NCI-H146 treated with DMSO at 0.1 percent for 48 hours (cell line): ENCODE measurements at regions not wholly inside any gene's neighbourhood (a gene's known extent, or its start where the extent isn't known, plus 50 kb on each side); places are given as distances from the start of the nearest gene placed in this dataset.
"Not testable (repeated sequence)": the region's sequence is repeated elsewhere in the genome, so short reads cannot be mapped to it uniquely, and the experiment has no call there.

Source experiments
- DNase-seq: peaks from one replicate; lab custom pipeline; 2025; ENCODE audit not compliant: unreplicated experiment; lab: John Stamatoyannopoulos, UW

DNA sequence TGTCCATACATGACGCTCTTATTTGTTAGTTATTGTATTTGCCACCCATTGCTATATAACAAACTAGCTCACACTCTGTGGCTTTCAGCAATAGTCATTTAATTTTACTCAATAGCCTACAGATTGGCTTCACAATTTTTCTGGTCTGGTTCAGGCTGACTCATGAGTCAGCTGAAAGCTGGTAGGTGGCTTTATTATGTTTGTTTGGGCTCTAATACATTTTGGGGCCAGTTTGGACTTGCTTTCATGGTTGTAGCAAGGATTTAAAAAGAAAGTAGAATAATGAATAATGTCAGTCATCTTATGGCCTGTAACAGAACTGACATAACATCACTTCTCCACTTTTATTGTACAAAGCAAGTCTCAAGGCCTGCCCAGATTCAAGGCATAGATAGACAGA lies 338.7 kb downstream of the LRRIQ3 start:
- DNase-seq, result no peak

DNA sequence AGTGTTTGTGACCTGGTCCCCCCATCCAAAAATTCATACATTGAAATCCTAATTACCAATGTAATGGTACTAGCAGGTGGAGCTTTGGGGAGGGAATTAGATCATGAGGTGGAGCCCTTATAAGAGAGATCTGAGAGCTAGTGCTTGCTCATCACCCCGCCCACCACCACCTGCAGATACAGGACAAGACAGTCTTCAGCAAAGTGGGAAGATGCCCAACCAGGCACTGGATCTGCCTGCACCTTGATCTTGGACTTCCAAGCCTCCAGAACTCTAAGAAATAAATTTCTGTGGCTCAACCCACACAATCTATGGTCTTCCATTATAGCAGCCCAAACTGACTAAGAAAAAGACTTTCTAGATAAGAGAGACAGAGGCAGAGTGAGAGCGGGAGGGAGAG lies 343.4 kb downstream of the LRRIQ3 start:
- DNase-seq, result no peak

DNA sequence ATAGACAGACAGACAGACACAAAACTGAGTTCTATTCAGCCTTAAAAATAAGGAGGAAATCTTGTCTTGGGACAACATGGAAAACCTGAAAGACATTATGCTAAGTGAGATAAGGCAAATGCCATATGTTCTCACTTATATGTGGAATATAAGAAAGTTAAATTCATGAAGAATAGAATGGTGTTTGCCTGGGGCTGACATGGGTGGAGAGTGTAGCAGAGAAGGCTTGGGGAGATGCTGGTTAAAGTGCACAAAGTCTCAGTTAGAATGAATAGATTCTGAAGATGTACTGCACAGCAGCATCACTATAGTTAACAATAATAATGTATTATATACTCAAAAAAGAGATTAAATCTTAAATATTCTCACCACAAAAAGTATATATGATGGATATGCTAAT lies 355.5 kb downstream of the LRRIQ3 start:
- no peak for DNase-seq

DNA sequence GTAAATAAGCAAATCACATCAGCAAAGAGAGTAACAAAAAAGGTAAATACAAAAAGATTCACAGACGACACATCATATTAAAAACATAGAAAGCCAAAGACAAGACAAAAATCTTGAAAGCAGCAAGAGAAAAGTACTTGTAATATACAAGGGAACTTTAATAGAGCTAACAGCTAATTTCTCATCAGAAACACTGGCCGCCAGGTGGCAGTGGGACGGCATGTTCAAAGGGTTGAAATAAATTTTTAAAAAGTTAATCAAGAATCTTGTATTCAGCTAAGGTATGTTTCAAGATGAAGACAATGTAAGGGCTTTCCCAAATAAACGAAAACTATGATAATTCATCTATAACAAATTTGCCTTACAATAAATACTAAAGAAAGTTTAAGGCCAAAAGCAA lies 358.1 kb downstream of the LRRIQ3 start:
- no peak for DNase-seq

DNA sequence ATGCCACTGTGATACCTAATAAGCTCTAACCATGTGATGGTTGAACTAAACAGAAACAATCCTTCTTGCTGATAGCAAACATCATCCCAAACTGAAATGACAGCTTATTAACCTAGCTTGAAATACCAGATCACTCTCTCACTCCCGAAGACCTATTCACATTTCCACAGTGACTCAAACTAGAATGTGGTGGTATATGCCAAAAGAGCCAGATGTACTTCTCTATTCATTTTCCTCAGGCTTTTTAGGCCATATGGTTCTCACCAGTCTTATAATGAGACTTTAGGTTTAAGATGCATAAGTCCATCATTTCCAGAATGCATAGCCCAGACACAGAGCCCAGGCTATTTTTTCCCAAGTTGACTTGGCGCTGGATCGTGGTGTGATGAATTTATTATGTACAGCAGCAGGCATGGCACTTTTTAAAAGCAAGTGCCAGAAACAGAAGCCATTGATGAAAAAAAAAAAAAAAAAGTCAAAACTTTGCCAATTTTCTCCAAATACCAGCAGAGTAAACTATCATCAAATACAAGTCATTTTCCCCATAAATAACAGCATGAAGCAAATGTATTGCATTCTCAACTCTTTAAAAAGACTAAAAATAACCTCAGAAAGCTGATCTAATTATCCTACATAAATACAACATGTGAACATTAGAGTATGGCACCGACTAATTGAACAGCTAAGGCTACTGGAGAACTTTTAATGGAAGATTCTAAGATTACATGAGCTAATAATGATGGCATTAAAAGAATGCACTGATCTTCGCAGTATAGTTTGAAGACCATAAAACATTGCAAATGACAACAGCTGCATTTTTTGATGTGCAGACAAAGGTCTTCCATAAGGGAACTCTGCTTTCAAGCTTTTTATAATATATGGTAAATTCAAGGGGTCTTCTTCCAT lies 365.4 kb downstream of the LRRIQ3 start:
- DNase-seq, result no peak

DNA sequence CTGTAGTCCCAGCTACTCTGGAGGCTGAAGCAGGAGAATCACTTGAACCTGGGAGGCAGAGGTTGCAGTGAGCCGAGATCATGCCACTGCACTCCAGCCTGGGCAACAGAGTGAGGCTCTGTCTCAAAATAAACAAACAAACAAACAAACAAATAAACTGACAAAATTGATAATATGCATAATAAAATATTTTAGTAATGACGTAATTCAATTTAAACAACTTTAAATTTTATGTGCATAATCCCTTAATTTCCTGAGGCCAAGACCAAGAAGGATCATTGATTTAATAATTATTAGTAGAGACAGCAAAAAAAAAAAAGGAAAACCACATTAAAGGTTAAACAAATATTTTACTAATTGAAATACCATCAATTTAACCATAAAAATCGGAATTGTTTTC lies 370.7 kb downstream of the LRRIQ3 start:
- DNase-seq, result not testable (repeated sequence)

DNA sequence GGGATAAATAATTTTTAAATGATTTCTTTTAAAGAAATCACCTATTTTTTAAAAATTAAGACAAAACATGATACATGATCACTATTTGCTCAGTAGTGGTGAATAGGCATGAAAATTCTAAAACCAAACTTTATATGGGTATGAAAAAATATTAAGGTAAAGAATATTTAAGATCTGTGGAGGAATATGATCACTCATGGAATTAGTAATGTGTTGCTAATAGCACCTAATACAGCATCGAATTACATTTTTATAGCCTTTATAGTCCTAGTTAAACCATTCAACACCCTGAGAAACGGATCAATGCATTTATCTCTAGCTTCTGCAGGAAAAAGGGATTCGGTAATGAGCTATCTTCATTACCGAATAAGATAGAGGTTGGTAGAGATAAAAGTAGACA lies 373.9 kb downstream of the LRRIQ3 start:
- DNase-seq, result no peak

DNA sequence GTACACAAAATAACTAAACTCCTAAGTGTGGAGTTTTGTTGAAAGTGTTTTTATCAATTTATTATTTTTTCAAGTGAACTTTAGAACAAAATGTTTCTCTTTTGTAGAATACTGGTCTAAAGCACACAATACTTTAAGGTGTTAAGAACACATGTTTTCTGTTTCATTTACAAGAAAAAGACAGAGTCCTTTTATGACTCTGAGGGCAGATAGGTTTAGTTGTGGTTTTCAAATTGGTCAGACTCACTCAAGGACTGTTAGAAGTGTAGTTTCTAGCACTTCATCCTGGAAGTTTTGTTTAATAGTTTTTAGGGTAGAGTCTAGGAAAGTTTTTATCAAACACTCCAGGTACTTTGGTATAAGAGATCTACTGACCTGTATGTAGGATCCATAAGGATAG lies 376.5 kb downstream of the LRRIQ3 start:
- DNase-seq, result no peak

DNA sequence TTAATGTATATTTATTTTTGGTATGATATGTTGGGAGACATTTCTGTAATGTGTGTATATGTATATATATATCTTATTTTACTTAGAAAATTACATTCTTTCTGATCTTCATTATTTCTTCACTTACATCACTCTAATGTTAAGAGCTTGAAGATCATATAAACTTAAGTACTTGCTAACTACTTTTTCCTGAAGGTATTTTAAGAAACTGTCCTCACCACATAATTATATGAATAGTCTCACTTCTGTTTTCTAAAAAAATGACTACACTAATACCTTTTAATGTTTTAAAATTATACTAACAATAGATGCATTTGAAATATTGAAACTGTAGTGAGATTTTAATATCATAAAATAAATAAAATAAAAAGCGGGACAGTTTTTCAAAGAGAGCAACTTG lies 377.1 kb downstream of the LRRIQ3 start:
- DNase-seq, result no peak

DNA sequence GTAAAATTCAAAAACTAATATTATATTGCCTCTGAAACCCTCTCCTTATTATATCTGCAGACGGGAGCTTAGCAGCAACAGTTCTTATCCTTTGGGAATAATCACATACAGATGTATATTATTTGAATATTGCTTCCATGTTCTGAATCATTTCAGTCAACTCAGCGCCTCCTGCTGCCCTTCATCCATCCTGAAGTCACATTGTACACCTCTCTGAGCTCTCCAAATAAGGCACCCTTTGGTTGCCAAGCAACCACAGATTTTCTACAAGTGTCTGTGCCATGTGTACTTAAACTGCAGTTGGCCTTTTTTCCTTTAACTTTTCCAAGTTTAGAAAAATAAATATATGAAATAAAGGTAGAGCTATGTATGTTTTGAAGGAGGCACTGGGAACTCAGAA lies 384.3 kb downstream of the LRRIQ3 start:
- DNase-seq, result no peak

DNA sequence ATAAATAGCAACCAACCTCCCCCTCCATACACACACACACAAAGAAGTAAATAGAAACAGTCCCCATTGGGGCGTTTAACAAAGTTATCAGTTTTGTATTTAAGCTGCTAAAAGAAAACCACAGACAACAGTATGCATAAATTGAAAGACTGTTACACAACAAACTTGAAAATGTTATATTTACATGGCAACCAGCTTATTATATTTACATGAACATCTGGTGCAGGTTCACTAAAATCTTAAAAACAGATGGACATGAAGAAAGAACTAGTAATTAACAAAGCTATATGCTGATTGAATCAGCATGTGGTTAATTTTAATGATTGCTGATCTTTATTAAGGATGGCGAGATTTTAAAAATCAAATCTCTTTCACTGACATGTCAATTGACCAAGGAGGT lies 384.7 kb downstream of the LRRIQ3 start:
- DNase-seq, result no peak

DNA sequence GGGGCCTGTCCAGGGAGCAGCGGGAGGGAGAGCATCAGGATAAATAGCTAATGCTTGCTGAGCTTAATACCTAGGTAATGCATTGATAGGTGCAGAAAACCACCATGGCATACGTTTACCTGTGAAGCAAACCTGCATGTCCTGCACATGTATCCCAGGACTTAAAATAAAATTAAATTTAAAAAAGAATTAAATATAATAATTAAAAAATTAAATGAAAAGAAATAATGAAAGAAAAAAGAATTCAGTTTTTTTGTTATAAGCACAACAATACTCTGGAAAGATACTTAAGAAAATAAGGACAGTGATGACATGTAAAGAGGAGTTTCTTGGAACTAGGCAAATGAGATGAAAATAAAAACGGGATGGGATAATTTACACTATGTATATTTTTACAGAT lies 386.2 kb downstream of the LRRIQ3 start:
- DNase-seq, result no peak

DNA sequence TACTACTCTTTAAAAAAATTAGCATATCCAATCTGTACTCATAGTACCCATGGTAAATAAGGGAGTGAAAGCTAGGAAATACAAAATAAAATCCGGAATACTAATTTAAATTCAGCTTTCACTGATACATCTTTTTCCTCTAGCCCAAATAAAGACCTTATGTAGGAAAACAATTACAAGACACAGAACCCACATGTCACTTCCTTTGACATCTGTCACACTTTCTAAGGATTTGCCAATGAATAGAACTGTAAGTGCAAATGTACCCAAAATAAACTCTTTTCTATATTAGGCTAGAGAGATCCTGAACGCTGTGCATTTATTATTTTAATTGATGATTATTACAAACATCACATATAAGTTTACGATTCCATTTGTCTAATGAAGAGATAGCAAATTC lies 393.0 kb downstream of the LRRIQ3 start:
- DNase-seq, result no peak

DNA sequence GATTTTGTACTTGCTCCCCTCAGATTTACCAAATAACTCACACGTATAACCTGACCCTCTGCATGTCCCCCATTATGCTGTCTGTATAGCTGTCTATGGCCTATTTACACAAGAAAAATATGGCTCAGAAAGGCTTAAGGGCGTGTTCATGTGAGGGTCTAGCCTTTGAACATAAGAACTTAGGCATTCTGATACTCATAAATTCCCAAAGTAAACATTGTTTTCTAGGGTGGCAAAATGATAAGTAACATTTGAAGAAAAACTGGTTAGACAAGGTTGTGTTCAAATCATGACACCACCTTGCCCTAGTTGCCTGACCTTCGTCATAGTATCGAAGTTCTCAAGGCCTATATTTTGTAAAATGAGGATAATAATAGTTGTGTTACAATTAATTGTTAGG lies 394.6 kb downstream of the LRRIQ3 start:
- no peak for DNase-seq

DNA sequence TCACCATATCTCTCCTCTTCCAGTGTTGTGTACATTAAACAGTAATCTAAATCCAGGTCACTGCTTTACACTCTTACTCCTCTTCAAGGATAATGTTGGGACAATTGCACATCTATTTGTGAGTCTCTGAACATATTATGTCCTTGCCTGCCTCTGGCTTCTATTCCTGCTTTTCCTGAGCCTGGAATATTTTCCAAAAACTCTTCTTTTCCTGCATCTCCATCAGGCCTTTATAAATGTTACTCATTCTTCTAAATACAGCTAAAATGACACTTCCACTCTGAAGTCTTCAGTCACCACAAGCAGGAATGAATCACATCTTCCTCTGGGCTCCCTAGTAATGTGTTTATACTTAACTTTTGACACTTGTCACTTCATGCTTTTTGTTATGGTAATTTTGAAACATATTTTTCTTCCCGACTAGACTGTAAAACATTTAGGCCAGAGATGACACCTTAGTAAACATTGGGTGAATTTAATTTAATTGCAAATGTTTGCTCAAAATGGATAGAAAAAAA lies 396.0 kb downstream of the LRRIQ3 start:
- no peak for DNase-seq

DNA sequence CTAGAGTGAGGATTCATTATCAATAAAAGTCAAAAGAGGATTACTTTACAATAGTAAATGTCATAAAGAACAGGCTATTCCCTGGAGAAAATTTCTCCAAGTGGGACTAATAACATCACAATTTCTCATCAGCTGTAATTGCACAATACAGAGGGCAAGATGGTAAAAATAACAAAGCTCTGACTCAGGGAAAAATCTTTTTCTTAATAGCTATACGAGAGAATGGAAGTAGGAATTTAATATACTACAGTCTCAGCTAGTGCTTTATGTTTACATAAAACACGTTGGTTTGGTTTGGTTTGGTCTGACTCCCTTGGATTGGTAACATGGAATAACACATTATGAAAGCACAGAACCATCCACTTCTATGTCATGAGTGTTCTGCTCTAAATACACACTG lies 397.6 kb downstream of the LRRIQ3 start:
- no peak for DNase-seq

DNA sequence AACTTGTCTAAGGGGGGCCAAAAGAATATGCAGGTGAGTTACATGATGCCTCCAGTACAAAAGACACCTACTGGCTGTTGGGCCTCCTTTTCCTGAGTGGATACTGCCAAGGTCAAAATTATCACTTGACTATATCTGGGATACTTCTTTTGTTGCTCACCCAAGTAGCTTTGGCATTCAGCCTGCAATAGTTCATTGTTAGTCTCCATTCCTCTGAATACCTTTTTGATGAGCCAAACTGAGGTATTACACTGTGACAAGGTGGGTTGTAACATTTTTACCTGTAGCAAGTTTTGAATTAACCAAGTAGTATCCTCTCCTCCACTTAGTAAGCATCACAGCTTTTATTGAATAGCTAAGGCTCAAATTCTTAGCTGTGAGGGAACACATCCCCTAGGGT lies 408.0 kb downstream of the LRRIQ3 start:
- DNase-seq, result no peak

DNA sequence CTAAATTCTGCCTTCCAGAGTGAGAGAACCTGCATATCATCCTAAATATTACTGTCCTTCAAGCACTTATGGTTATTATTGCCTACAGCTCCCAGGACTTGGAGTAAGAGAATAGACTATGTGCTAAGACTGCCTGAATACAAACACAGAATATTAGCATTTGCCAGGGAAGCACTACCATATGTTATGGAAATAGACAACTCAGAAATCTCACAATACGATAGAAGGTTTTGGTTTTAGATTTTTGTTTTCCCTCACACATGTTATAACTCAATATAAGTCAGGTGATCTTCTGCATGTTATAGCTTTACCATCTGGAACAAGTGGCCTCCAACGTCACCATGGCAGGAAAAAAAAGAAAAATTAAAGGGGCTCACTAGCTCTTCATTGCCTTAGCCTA lies 413.9 kb downstream of the LRRIQ3 start:
- no peak for DNase-seq

DNA sequence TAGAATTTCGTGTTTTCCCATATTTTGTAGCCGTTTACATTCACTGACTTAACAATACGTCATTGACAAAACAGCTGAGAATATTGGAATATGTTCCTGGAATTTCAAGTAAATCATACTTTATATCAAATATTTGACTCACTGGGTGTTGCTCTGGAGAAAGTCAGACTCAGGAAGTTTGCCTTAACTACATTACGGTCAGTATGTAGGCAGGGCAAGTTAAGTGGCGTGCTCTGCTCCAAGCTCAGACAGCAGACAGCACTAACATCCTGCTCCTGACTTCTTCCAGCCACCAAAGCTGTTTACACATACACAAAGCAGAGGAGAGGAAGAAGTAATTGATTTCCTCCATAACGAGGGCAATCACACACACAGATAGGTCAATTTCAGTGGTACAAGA lies 414.6 kb downstream of the LRRIQ3 start:
- no peak for DNase-seq

DNA sequence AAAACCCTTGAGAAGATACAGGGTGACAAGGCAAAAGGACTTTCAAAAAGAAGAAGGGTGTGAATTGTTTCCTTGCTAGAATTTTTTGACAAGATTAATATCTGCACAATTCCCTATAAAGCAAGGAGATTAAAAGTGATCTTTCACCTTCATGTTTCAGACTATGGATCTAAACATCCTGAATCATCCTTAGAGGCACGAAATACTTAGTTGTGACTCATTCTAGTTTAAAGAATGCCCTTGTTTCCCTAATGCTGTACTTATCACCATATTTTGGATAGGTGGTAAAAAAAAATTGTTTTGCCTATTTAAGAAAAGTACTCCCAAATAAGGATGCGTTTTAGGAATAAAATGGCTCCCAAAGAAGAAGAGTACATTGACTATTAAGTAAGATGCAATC lies 415.1 kb downstream of the LRRIQ3 start:
- no peak for DNase-seq

DNA sequence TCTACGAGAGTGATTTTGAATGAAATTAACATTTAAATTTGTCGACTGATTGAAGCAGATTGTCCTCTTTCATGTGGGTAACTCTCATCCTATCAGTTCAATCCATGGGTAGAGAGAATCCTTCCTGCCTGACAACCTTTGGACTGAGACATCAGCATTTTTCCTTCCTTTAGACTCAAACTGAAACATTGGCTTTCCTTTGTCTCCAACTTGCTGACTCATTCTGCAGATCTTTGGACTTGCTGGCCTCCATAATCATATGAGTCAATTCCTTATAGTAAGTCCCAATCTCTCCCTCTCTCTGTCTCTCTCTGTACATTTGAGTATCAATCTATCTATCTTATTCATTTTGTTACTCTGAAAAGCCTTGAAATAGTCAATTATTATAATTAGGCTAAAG lies 416.7 kb downstream of the LRRIQ3 start:
- DNase-seq, result no peak

DNA sequence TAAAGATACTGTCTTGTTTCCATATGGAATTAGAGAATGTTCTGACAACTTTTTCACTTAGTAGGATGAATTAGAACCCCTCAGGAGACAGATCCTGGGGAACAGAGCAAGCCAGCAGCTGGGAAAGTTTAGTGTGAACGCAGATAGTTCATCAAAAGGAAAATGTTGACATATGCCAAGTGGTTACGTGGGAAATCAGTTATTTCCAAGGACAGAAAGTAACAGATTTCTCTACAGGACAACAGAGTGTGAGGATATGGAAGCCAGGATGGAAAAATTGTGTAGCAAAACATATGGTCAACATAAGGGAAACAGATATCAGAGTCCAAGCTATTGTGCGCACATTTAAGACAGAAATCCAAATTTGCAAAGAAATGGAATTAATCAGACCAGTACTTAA lies 419.5 kb downstream of the LRRIQ3 start:
- no peak for DNase-seq

DNA sequence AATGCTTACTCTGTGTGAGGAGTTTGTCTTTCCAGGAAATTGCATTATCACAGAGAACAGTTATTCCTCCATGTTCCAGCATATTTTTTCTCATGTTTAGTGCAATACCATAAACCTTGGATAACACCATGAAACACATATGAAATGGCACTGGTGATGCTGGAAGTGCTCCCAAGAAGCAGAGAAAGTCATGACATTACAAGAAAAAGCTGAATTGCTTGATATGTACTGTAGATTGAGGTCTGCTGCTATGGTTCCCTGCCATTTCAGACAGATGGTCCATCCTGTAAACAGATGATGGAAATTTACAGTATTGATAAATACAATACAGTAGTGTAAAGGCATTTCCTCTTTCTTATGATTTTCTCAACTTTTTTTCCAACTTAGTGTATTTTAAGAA lies 422.1 kb downstream of the LRRIQ3 start:
- no peak for DNase-seq
